HEK293 (cell line): ENCODE measurements at regions not wholly inside any gene's neighbourhood (a gene's known extent, or its start where the extent isn't known, plus 50 kb on each side); places are given as distances from the start of the nearest gene placed in this dataset.

Experiments
- GLI2 ChIP-seq: fragments of 450-650 bp; formaldehyde crosslinking; IDR thresholded peaks from 2 replicates; pipeline ENCODE4; 2017; ENCODE audit warnings: missing biosample characterization, missing genetic modification characterization, low read depth, borderline replicate concordance
- IKZF3 ChIP-seq: fragments of 450-650 bp; IDR thresholded peaks from 2 replicates; pipeline ENCODE4 v1.5.0; 2018; ENCODE audit warnings: missing biosample characterization, mild to moderate bottlenecking, missing genetic modification characterization, moderate library complexity
- MYNN ChIP-seq: fragments of 450-650 bp; formaldehyde crosslinking; IDR thresholded peaks from 2 replicates; pipeline ENCODE4 v1.5.1; 2016; ENCODE audit warnings: missing biosample characterization, missing genetic modification characterization, borderline replicate concordance
- PBX3 ChIP-seq: sonication (generic); formaldehyde crosslinking; IDR thresholded peaks from 2 replicates; pipeline ENCODE4 v1.8.1; 2022; ENCODE audit warnings: mild to moderate bottlenecking, moderate library complexity, missing genetic modification reagents
- PRDM1 ChIP-seq: fragments of 450-650 bp; formaldehyde crosslinking; IDR thresholded peaks from 2 replicates; pipeline ENCODE4; 2016; ENCODE audit warnings: missing biosample characterization, missing genetic modification characterization
- RBAK ChIP-seq: fragments of 450-650 bp; formaldehyde crosslinking; IDR thresholded peaks from 2 replicates; pipeline ENCODE4 v1.5.1; 2016; ENCODE audit warnings: missing biosample characterization, missing genetic modification characterization
- ZBTB20 ChIP-seq: fragments of 450-650 bp; formaldehyde crosslinking; IDR thresholded peaks from 2 replicates; pipeline ENCODE4 v1.5.1; 2016; ENCODE audit warnings: missing biosample characterization, missing genetic modification characterization
- ZBTB44 ChIP-seq: fragments of 450-650 bp; IDR thresholded peaks from 2 replicates; pipeline ENCODE4 v1.5.1; 2018; ENCODE audit warnings: missing biosample characterization, mild to moderate bottlenecking, missing genetic modification characterization
- ZBTB6 ChIP-seq: fragments of 450-650 bp; formaldehyde crosslinking; IDR thresholded peaks from 2 replicates; pipeline ENCODE4 v1.5.1; 2017; ENCODE audit warnings: missing biosample characterization, missing genetic modification characterization
- ZFP69B ChIP-seq: fragments of 450-650 bp; formaldehyde crosslinking; IDR thresholded peaks from 2 replicates; pipeline ENCODE4 v1.5.1; 2016; ENCODE audit warnings: missing biosample characterization, missing genetic modification characterization
- ZNF10 ChIP-seq: fragments of 450-650 bp; formaldehyde crosslinking; IDR thresholded peaks from 2 replicates; pipeline ENCODE4 v1.5.1; 2017; ENCODE audit warnings: missing biosample characterization, missing genetic modification characterization
- ZNF114 ChIP-seq: fragments of 450-650 bp; formaldehyde crosslinking; IDR thresholded peaks from 2 replicates; pipeline ENCODE4 v1.5.0; 2017; ENCODE audit warnings: missing biosample characterization, missing genetic modification characterization
- ZNF121 ChIP-seq: fragments of 450-650 bp; formaldehyde crosslinking; IDR thresholded peaks from 2 replicates; pipeline ENCODE4 v1.5.1; 2016; ENCODE audit warnings: missing biosample characterization, missing genetic modification characterization
- ZNF24 ChIP-seq: fragments of 450-650 bp; formaldehyde crosslinking; IDR thresholded peaks from 2 replicates; pipeline ENCODE4 v1.5.1; 2016; ENCODE audit warnings: missing biosample characterization, missing genetic modification characterization
- ZNF292 ChIP-seq: fragments of 450-650 bp; formaldehyde crosslinking; IDR thresholded peaks from 2 replicates; pipeline ENCODE4 v1.5.1; 2016; ENCODE audit warnings: low read depth, missing biosample characterization, missing genetic modification characterization, borderline replicate concordance
- ZNF302 ChIP-seq: fragments of 450-650 bp; formaldehyde crosslinking; IDR thresholded peaks from 2 replicates; pipeline ENCODE4 v1.5.1; 2016; ENCODE audit warnings: missing biosample characterization, missing genetic modification characterization, low read depth
- ZNF391 ChIP-seq: fragments of 450-650 bp; formaldehyde crosslinking; IDR thresholded peaks from 2 replicates; pipeline ENCODE4 v1.5.1; 2016; ENCODE audit warnings: low read depth, missing biosample characterization, missing genetic modification characterization, borderline replicate concordance
- ZNF416 ChIP-seq: fragments of 450-650 bp; formaldehyde crosslinking; IDR thresholded peaks from 2 replicates; pipeline ENCODE4 v1.5.1; 2016; ENCODE audit warnings: missing biosample characterization, missing genetic modification characterization
- ZNF561 ChIP-seq: fragments of 450-650 bp; IDR thresholded peaks from 2 replicates; pipeline ENCODE4 v1.5.1; 2018; ENCODE audit warnings: missing biosample characterization, missing genetic modification characterization, borderline replicate concordance
- ZNF629 ChIP-seq: fragments of 450-650 bp; formaldehyde crosslinking; IDR thresholded peaks from 2 replicates; pipeline ENCODE4 v1.5.1; 2017; ENCODE audit warnings: missing biosample characterization, missing genetic modification characterization
- ZNF692 ChIP-seq: fragments of 450-650 bp; formaldehyde crosslinking; IDR thresholded peaks from 2 replicates; pipeline ENCODE4 v1.5.1; 2016; ENCODE audit warnings: missing biosample characterization, missing genetic modification characterization
- ZNF768 ChIP-seq: fragments of 450-650 bp; formaldehyde crosslinking; IDR thresholded peaks from 2 replicates; pipeline ENCODE4 v1.5.1; 2018; ENCODE audit warnings: missing biosample characterization, mild to moderate bottlenecking, missing genetic modification characterization
- ZNF830 ChIP-seq: fragments of 450-650 bp; IDR thresholded peaks from 2 replicates; pipeline ENCODE4 v1.5.0; 2018; ENCODE audit warnings: missing biosample characterization, missing genetic modification characterization, low read depth, mild to moderate bottlenecking, moderate library complexity
- TF ChIP-seq, protein P1 (sequence below): fragments of 450-650 bp; formaldehyde crosslinking; IDR thresholded peaks from 2 replicates; pipeline ENCODE4 v1.5.1; 2017; ENCODE audit warnings: missing biosample characterization, missing genetic modification characterization
- TF ChIP-seq, protein P2 (sequence below): fragments of 450-650 bp; formaldehyde crosslinking; IDR thresholded peaks from 2 replicates; pipeline ENCODE4 v1.5.1; 2016; ENCODE audit warnings: missing biosample characterization, missing genetic modification characterization
- TF ChIP-seq, protein P3 (sequence below): fragments of 450-650 bp; formaldehyde crosslinking; IDR thresholded peaks from 2 replicates; pipeline ENCODE4 v1.5.1; 2017; ENCODE audit warnings: missing biosample characterization, missing genetic modification characterization

DNA sequence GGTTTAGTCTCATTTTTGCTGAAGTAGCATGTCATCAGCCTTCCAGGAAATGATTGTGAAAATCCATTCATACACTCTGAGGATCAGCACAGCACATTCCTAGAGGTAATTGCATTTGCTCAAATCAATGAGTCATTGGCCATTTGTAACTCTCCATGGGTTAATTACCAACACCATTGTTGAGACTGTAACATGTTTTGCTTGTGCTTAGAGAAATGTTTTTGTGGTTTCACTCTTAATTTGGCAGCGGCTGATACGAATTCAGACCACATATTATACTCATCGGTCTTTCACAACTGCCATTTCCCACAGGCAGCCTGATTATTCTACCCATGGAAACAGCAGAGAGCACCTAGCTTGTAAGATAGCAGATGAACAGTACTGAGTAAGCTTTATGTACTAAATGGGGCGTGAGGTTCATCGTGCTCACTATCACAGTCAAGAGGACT is 110.3 kb downstream of the NHLRC3 start (continued):
- TF ChIP-seq, protein P1, sequence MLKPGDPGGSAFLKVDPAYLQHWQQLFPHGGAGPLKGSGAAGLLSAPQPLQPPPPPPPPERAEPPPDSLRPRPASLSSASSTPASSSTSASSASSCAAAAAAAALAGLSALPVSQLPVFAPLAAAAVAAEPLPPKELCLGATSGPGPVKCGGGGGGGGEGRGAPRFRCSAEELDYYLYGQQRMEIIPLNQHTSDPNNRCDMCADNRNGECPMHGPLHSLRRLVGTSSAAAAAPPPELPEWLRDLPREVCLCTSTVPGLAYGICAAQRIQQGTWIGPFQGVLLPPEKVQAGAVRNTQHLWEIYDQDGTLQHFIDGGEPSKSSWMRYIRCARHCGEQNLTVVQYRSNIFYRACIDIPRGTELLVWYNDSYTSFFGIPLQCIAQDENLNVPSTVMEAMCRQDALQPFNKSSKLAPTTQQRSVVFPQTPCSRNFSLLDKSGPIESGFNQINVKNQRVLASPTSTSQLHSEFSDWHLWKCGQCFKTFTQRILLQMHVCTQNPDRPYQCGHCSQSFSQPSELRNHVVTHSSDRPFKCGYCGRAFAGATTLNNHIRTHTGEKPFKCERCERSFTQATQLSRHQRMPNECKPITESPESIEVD (tag by site-specific recombination), result peak; percentile 90
- TF ChIP-seq GLI2 (tag by site-specific recombination) (peak; percentile 91), ZNF391 (tag by site-specific recombination) (peak; percentile 73; the same call in 1 of the 2 replicates), ZFP69B (tag by site-specific recombination) (peak; percentile 81), ZNF24 (tag by site-specific recombination) (peak; percentile 96), ZNF121 (tag by site-specific recombination) (no peak), ZNF830 (tag by site-specific recombination) (no peak), ZNF561 (tag by site-specific recombination) (no peak), PBX3 (CRISPR knock-in tag) (no peak), ZNF10 (no peak), RBAK (tag by site-specific recombination) (no peak), IKZF3 (tag by site-specific recombination) (no peak), ZNF629 (tag by site-specific recombination) (peak; percentile 95), ZBTB6 (no peak), ZNF302 (tag by site-specific recombination) (no peak), ZBTB44 (0 out of 2 replicates have a peak, but pooled peaks have one; percentile 28), ZNF692 (tag by site-specific recombination) (no peak), ZNF292 (tag by site-specific recombination) (no peak), ZNF416 (no peak), MYNN (tag by site-specific recombination) (peak; percentile 83), PRDM1 (peak; percentile 76; the same call in 1 of the 2 replicates), ZNF114 (tag by site-specific recombination) (no peak), ZNF768 (tag by site-specific recombination) (no peak), ZBTB20 (tag by site-specific recombination) (no peak)
- TF ChIP-seq, protein P2, sequence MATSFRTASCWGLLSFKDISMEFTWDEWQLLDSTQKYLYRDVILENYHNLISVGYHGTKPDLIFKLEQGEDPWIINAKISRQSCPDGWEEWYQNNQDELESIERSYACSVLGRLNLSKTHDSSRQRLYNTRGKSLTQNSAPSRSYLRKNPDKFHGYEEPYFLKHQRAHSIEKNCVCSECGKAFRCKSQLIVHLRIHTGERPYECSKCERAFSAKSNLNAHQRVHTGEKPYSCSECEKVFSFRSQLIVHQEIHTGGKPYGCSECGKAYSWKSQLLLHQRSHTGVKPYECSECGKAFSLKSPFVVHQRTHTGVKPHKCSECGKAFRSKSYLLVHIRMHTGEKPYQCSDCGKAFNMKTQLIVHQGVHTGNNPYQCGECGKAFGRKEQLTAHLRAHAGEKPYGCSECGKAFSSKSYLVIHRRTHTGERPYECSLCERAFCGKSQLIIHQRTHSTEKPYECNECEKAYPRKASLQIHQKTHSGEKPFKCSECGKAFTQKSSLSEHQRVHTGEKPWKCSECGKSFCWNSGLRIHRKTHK (tag by site-specific recombination), result no peak
- TF ChIP-seq, protein P3, sequence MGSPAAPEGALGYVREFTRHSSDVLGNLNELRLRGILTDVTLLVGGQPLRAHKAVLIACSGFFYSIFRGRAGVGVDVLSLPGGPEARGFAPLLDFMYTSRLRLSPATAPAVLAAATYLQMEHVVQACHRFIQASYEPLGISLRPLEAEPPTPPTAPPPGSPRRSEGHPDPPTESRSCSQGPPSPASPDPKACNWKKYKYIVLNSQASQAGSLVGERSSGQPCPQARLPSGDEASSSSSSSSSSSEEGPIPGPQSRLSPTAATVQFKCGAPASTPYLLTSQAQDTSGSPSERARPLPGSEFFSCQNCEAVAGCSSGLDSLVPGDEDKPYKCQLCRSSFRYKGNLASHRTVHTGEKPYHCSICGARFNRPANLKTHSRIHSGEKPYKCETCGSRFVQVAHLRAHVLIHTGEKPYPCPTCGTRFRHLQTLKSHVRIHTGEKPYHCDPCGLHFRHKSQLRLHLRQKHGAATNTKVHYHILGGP (tag by site-specific recombination), result peak; percentile 99
